Brain microvascular endothelial cell (primary cell): ENCODE measurements at regions not wholly inside any gene's neighbourhood (a gene's known extent, or its start where the extent isn't known, plus 50 kb on each side); places are given as distances from the start of the nearest gene placed in this dataset.

Source experiments
- DNase-seq: peaks from one replicate; pipeline ENCODE4 v3.0.0-alpha.2; 2020
- H3K27ac ChIP-seq: fragments of 250-450 bp; sonication (Bioruptor Pico); 2 replicates; pipeline ENCODE4 v1.5.1; 2020; ENCODE audit warnings: mild to moderate bottlenecking, moderate library complexity
- H3K27me3 ChIP-seq: fragments of 250-450 bp; sonication (Bioruptor Pico); replicated peaks from 2 replicates; pipeline ENCODE4 v1.5.1; 2020; ENCODE audit warnings: mild to moderate bottlenecking
- H3K36me3 ChIP-seq: fragments of 250-450 bp; sonication (Bioruptor Pico); replicated peaks from 2 replicates; pipeline ENCODE4 v1.5.1; 2020; ENCODE audit warnings: mild to moderate bottlenecking
- H3K4me3 ChIP-seq: 2 replicates; pipeline ENCODE4 v1.5.1; 2011; ENCODE audit warnings: low read depth, mild to moderate bottlenecking, control low read depth, low read length, moderate library complexity
- CTCF ChIP-seq: IDR thresholded peaks from 2 replicates; pipeline ENCODE4 v1.5.1; 2011; ENCODE audit warnings: low read depth, mild to moderate bottlenecking, moderate library complexity, low read length, control low read depth, inconsistent platforms; ENCODE audit errors: missing control alignments
- in situ Hi-C: cut with HindIII; loops from 2 replicates; pipeline ENCODE4 v1.10.0; 2017; ENCODE audit warnings: low sequenced_read_pairs, low pct_ligation_motif_present

DNA sequence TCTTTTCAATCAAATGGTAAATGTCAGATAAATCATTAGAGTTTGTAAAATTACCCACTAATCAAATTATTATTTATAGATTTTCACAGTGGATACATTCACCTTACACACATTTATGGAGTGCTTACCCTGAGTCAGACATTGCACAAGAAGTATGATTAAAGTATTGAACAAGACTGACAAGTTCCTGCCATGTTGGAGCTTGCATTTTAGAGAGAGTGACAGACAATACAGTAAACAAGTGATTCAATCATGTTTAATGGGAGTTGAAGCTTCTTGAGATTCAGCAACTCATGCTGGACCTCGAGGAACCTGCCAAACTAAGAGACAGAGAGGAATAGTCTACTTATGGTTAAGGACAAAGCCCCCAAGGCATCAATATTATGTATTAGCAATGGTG is 487.8 kb downstream of the PCDH17 start:
- no peaks in the 10 kb centered on the region for H3K36me3 ChIP-seq
- H3K4me3 ChIP-seq, result no peak overlapping the region
- no peaks in the 10 kb centered on the region for H3K27me3 ChIP-seq
- no peak overlapping the region for H3K27ac ChIP-seq
- TF ChIP-seq CTCF, result no peak
- no peak for DNase-seq
- in situ Hi-C loops, result no loop called here

GRCh38 chr13:58119804-58120203 is 488.3 kb downstream of the PCDH17 start:
- H3K4me3 ChIP-seq, result no peak overlapping the region
- no peaks in the 10 kb centered on the region for H3K27me3 ChIP-seq
- no peaks in the 10 kb centered on the region for H3K36me3 ChIP-seq
- TF ChIP-seq CTCF, result no peak
- H3K27ac ChIP-seq, result no peak overlapping the region
- in situ Hi-C loops, result no loop called here
- no peak for DNase-seq

- Histone ChIP-seq H3K36me3 (no peaks in the 10 kb centered on the region), H3K27me3 (no peaks in the 10 kb centered on the region), H3K4me3 (no peak overlapping the region), H3K27ac (no peak overlapping the region)
- in situ Hi-C loops, result no loop called here
- no peak for TF ChIP-seq CTCF
- DNase-seq, result no peak
Measured at GRCh38 chr13:58126496-58126895, 495.0 kb downstream of the PCDH17 start.

DNA sequence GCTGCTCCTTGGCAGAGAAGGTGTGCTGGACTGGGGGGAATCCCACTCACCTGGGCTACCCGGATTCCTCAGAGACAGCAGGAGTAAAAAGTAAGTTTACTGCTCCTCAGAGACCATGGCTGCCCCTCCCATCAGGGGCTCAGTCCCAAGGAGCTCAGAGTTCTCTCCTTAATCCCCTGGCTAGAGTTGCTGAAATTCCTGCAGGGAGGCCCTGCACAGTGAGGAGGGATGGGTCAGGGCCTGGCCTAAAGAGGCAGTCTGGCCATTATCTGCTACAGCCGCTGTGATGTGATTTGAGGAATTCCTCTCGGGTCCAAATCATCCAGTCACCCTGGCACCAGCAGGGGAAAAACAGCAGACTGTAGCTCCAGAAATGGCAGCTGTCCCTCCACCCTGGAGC is 502.5 kb downstream of the PCDH17 start:
- H3K27me3 ChIP-seq, result no peaks in the 10 kb centered on the region
- DNase-seq, result no peak
- in situ Hi-C loops, result no loop called here

GRCh38 chr13:58134525-58134924 is 503.0 kb downstream of the PCDH17 start:
- in situ Hi-C loops, result no loop called here
- Histone ChIP-seq H3K27me3 (no peaks in the 10 kb centered on the region), H3K27ac (no peak overlapping the region), H3K36me3 (no peaks in the 10 kb centered on the region), H3K4me3 (no peak overlapping the region)
- no peak for TF ChIP-seq CTCF
- no peak for DNase-seq

More for the DNA sequence above, 502.5 kb downstream of the PCDH17 start:
- TF ChIP-seq CTCF, result no peak
- H3K27ac ChIP-seq, result no peak overlapping the region
- H3K4me3 ChIP-seq, result no peak overlapping the region
- H3K36me3 ChIP-seq, result no peaks in the 10 kb centered on the region

- H3K27ac ChIP-seq, result no peak overlapping the region
- H3K4me3 ChIP-seq, result no peak overlapping the region
- no peaks in the 10 kb centered on the region for H3K27me3 ChIP-seq
- in situ Hi-C loops, result no loop called here
- DNase-seq, result no peak
- TF ChIP-seq CTCF, result no peak
- H3K36me3 ChIP-seq, result no peaks in the 10 kb centered on the region
Measured at GRCh38 chr13:58142952-58143351, 511.4 kb downstream of the PCDH17 start.
